ENCODE measurements at regions not wholly inside any gene's neighbourhood (a gene's known extent, or its start where the extent isn't known, plus 50 kb on each side); places are given as distances from the start of the nearest gene placed in this dataset.
A peak's percentile ranks its signal among the peaks of the same experiment; 100 is the strongest.

GRCh38 chr10:78549140-78549935, 515.7 kb downstream of the RPS24 start:
- peak; percentile 30 to 52 (median 42) for DNase-seq

- DNase-seq = no peak
Measured at GRCh38 chr10:78550090-78550489, 516.4 kb downstream of the RPS24 start.

GRCh38 chr10:78550716-78551115, 517.1 kb downstream of the RPS24 start:
- no peak for DNase-seq

GRCh38 chr10:78551184-78552005, 517.4 kb upstream of the ZMIZ1 start:
- DNase-seq = no peak

GRCh38 chr10:78552261-78552811, 516.4 kb upstream of the ZMIZ1 start:
- DNase-seq = no peak

- DNase-seq = no peak
Measured at GRCh38 chr10:78553792-78554191, 515.0 kb upstream of the ZMIZ1 start.

- DNase-seq = no peak
Measured at GRCh38 chr10:78555128-78555527, 513.6 kb upstream of the ZMIZ1 start.

- DNase-seq = peak; percentile 70 to 80 (median 76)
Measured at GRCh38 chr10:78556705-78557432, 511.9 kb upstream of the ZMIZ1 start.

GRCh38 chr10:78557433-78557925, 511.3 kb upstream of the ZMIZ1 start:
- no peak for DNase-seq

- DNase-seq = no peak
Measured at GRCh38 chr10:78559661-78560340, 509.0 kb upstream of the ZMIZ1 start.

- DNase-seq = no peak
Measured at GRCh38 chr10:78560341-78560688, 508.5 kb upstream of the ZMIZ1 start.

GRCh38 chr10:78563314-78563713, 505.5 kb upstream of the ZMIZ1 start:
- DNase-seq = no peak

GRCh38 chr10:78565841-78566240, 502.9 kb upstream of the ZMIZ1 start:
- DNase-seq = no peak

GRCh38 chr10:78566284-78567111, 502.3 kb upstream of the ZMIZ1 start:
- DNase-seq = no peak

GRCh38 chr10:78567680-78568455, 500.9 kb upstream of the ZMIZ1 start:
- DNase-seq = peak in 2 of 3 donors; percentile 27 to 41

GRCh38 chr10:78568620-78569019, 500.1 kb upstream of the ZMIZ1 start:
- DNase-seq = peak; percentile 56 to 70 (median 67)

GRCh38 chr10:78570633-78571235, 498.0 kb upstream of the ZMIZ1 start:
- no peak for DNase-seq

- DNase-seq = no peak
Measured at GRCh38 chr10:78571286-78571685, 497.5 kb upstream of the ZMIZ1 start.

- no peak for DNase-seq
Measured at GRCh38 chr10:78571891-78572290, 496.9 kb upstream of the ZMIZ1 start.

- DNase-seq = no peak
Measured at GRCh38 chr10:78572565-78572964, 496.2 kb upstream of the ZMIZ1 start.

All from suppressor macrophage treated with lipopolysaccharide for 1 hour (primary cell).